Astrocyte (in vitro differentiated cells and primary cell): ENCODE measurements at regions not wholly inside any gene's neighbourhood (a gene's known extent, or its start where the extent isn't known, plus 50 kb on each side); places are given as distances from the start of the nearest gene placed in this dataset.

Source experiments
- EZH2 ChIP-seq: IDR thresholded peaks from 2 replicates; pipeline ENCODE4 v1.6.1; 2012; ENCODE audit warnings: mild to moderate bottlenecking, low read length, inconsistent platforms; ENCODE audit not compliant: insufficient read depth
- TF ChIP-seq, protein P1 (sequence below): IDR thresholded peaks from 2 replicates; pipeline ENCODE4 v1.5.1; 2011; ENCODE audit warnings: low read depth, mild to moderate bottlenecking, inconsistent platforms, low read length, moderate library complexity; ENCODE audit not compliant: insufficient read depth

DNA sequence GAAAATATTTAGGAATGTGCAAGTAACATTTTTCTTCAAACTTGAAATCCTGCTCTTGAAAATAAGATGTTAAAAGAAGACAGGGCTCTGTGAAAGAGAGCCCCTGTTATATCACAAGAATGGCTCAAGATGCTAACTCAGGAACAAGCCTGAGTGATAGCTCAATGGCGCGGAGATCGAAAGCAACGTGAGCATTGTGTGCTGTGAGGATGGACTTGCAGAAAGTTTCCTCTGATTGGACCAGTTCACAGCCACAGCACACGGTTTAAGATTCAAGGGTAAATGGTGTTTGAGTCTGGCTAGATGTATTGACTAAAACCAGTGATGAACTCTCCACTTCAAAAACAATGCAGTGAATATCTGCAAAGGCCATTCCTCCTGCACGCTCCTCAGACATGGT is 2387.0 kb downstream of the MAT2B start:
- TF ChIP-seq, protein P1, sequence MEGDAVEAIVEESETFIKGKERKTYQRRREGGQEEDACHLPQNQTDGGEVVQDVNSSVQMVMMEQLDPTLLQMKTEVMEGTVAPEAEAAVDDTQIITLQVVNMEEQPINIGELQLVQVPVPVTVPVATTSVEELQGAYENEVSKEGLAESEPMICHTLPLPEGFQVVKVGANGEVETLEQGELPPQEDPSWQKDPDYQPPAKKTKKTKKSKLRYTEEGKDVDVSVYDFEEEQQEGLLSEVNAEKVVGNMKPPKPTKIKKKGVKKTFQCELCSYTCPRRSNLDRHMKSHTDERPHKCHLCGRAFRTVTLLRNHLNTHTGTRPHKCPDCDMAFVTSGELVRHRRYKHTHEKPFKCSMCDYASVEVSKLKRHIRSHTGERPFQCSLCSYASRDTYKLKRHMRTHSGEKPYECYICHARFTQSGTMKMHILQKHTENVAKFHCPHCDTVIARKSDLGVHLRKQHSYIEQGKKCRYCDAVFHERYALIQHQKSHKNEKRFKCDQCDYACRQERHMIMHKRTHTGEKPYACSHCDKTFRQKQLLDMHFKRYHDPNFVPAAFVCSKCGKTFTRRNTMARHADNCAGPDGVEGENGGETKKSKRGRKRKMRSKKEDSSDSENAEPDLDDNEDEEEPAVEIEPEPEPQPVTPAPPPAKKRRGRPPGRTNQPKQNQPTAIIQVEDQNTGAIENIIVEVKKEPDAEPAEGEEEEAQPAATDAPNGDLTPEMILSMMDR = no peak
- no peak for TF ChIP-seq EZH2
